Psoas muscle (tissue), 7 donors: ENCODE measurements at regions not wholly inside any gene's neighbourhood (a gene's known extent, or its start where the extent isn't known, plus 50 kb on each side); places are given as distances from the start of the nearest gene placed in this dataset.

Experiments
- ATAC-seq, 4 donors: fragments of 200-7000 bp; cut with Tn5 transposase; one replicate each; pipeline ENCODE4 v1.9.1; 2020; ENCODE audit warnings: moderate library complexity in 3 of 4, mild to moderate bottlenecking in 2 of 4
- DNase-seq, 2 donors: peaks; one replicate each; pipeline ENCODE4 v3.0.0-alpha.2; 2020
- H3K27ac ChIP-seq: fragments of 200-600 bp; one replicate; pipeline ENCODE4 v1.8.0; 2022
- H3K27me3 ChIP-seq, 3 donors: fragments of 200-600 bp in 1 of 3; one replicate each; pipeline versions ENCODE4 v1.6.1 to v1.8.0; 2013 to 2022; ENCODE audit warnings: low read length in 2 of 3, mild to moderate bottlenecking in 2 of 3, moderate library complexity in 1 of 3; ENCODE audit not compliant: insufficient read depth in 3 of 3
- H3K36me3 ChIP-seq, 2 donors: fragments of 200-600 bp in 1 of 2; one replicate each; pipeline versions ENCODE4 v1.6.1 to v1.8.0; 2013 to 2022; ENCODE audit warnings: low read depth in 1 of 2, mild to moderate bottlenecking in 1 of 2, moderate library complexity in 1 of 2; ENCODE audit not compliant: insufficient read depth in 1 of 2
- H3K4me1 ChIP-seq: fragments of 200-600 bp; one replicate; pipeline ENCODE4 v1.8.0; 2022
- H3K4me3 ChIP-seq: fragments of 200-600 bp; one replicate; pipeline ENCODE4 v1.8.0; 2022; ENCODE audit warnings: mild to moderate bottlenecking
- H3K9me3 ChIP-seq: fragments of 200-600 bp; one replicate; pipeline ENCODE4 v1.8.0; 2022
- WGBS, 3 donors: extraction: QIAGEN DNeasy Blood & Tissue Kit; methylation state at CpG; one replicate each; pipeline versions ENCODE4 v1.1.6 to v1.1.7; 2013; 5-methylcytosine and 5-hydroxymethylcytosine counted together
- intact Hi-C, 2 donors: fragments of 100-400 bp; cut with DNase I; formaldehyde crosslinking; loops; one replicate each; pipeline versions ENCODE4 v1.11.0 to v1.14.2; 2022
- TF ChIP-seq, protein P1 (sequence below): fragments of 200-600 bp; IDR thresholded peaks from one replicate; pipeline ENCODE4 v1.8.0; 2022; ENCODE audit warnings: antibody characterized with exemption
- donor health status: healthy with polysubstance abuse.
- donor health status: DM: no; HTN: no; CAD: no; lungs with moderate emphysema.
- donor health status: Bipolar disorder and iron deficiency.
- donor health status: healthy.
- donor health status: DM: yes; HTN: yes; CAD: no.
- donor health status: DM: no; HTN: no; CAD: no.
- donor health status: DM: yes; HTN: yes; CAD: no.

DNA sequence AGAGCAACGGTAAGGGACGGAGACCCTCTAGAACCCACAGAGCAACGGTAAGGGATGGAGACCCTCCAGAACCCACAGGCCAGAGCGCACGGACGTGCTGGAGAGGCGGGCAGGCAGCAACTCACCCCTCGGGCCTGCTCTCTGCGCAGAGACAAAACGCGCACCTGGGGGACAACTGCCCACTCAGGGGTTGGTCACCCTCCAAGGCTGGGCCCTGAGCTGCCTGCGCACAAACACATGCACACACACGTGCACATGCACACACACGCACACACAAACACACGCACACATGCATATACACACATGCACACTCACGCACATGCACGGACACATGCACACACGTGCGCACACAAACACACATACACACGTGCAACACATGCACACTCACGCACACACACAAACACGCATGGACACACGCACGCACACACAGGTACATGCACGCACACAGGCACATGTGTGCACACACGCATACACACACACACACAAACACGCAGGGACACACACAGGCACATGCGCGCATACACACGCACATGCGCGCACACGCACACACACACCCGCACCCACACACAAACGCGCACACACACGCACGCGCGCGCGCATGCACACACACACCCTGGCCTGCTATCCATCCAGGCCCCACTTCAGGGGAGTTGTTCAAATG is 88.3 kb downstream of the NCOR2 start:
- DNase-seq (peak in 1 of 2 donors; percentile 3), ATAC-seq (no peak)
- Histone ChIP-seq H3K36me3 (peaks cover 0 to 46% of the 10 kb centered on the region in 2 donors), H3K9me3 (no peaks in the 10 kb centered on the region), H3K27ac (no peak overlapping the region), H3K4me3 (no peak overlapping the region), H3K4me1 (peaks cover 34% of the 10 kb centered on the region), H3K27me3 (no peaks in the 10 kb centered on the region)
- WGBS, 3 donors = 90 to 96% (median 93%) methylated on average over 41 to 42 of the region's 42 CpGs
- intact Hi-C loops = no loop called here
- TF ChIP-seq, protein P1, sequence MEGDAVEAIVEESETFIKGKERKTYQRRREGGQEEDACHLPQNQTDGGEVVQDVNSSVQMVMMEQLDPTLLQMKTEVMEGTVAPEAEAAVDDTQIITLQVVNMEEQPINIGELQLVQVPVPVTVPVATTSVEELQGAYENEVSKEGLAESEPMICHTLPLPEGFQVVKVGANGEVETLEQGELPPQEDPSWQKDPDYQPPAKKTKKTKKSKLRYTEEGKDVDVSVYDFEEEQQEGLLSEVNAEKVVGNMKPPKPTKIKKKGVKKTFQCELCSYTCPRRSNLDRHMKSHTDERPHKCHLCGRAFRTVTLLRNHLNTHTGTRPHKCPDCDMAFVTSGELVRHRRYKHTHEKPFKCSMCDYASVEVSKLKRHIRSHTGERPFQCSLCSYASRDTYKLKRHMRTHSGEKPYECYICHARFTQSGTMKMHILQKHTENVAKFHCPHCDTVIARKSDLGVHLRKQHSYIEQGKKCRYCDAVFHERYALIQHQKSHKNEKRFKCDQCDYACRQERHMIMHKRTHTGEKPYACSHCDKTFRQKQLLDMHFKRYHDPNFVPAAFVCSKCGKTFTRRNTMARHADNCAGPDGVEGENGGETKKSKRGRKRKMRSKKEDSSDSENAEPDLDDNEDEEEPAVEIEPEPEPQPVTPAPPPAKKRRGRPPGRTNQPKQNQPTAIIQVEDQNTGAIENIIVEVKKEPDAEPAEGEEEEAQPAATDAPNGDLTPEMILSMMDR = no peak

DNA sequence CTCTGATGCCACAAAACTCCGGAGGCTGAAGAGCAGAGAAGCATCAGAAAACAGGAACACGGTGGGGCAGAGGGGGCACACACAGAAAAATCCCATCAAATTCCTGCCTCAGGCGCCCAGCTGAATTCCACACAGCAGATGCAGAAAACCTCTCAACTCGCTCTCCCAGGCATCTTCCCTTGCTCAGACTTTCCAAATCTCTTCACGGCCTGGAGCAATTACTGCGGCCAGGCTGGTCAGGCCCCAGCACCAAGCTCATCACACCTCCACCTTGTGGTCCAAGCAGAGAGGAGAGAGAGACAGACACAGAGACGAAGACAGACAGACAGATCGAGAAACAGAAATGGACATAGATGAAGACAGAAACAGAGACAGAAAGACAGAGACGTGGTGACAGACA is 89.0 kb downstream of the NCOR2 start:
- Histone ChIP-seq H3K4me1 (peaks cover 34% of the 10 kb centered on the region), H3K4me3 (no peak overlapping the region), H3K9me3 (no peaks in the 10 kb centered on the region), H3K27me3 (no peaks in the 10 kb centered on the region), H3K27ac (no peak overlapping the region), H3K36me3 (peaks cover 0 to 39% of the 10 kb centered on the region in 2 donors)
- no peak for DNase-seq
- intact Hi-C loops = no loop called here
- ATAC-seq = no peak
- WGBS, 3 donors = 73 to 79% (median 74%) methylated on average over 9 of the region's 9 CpGs
- TF ChIP-seq, protein P1 = no peak

DNA sequence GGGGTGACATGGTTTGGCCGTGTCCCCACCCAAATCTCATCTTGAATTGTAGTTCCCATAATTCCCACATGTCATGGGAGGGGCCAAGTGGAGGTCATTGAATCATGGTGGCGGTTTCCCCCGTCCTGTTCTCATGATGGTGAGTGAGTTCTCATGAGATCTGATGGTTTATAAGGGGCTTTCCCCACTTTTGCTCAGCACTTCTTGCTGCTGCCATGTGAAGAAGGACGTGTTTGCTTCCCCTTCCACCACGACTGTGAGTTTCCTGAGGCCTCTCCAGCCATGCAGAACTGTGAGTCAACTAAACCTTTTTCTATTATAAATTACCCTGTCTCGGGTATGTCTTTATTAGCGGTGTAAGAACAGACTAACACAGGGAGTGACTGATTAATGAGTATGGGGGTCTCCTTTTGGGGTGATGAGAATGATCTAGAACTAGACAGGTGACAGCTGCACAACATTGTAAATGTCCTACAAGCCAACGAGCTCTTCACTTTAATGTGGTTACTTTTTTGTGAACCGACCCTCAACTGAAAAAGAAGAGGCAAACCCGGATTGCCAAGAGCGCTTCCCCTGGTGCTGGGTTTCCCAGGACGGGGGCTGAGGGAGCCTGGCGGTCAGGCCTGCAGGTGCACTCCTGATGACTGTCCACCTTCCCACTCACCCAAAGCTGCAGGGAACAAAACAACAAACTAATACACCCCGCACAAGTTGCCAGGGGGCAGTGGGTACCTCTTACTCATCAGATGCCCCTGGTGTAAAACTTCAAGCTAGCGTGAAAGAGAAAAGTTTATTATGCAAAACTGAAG is 90.1 kb downstream of the NCOR2 start:
- no peak overlapping the region for H3K27ac ChIP-seq

DNA sequence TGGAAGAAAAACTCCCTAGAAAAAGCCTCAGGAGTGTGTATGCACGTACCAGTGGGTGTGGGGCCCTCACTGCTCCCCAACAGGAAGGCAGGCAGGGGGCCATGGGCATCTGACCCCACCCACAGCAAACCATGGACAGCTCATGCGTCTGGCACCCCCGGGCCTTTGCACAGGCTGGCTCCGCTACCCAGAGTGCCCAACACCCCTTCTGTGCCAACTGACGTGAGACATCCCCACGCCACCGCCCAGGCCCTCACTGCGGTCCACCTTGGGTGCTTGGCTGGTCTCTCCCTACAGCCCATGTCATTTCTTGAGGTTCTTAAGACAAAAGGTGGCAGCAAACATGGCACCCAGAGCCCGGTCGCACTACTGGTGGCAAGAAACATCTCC is 91.4 kb downstream of the NCOR2 start:
- no peaks in the 10 kb centered on the region for H3K9me3 ChIP-seq
- peaks cover 0 to 50% of the 10 kb centered on the region in 2 donors for H3K36me3 ChIP-seq
- H3K27me3 ChIP-seq = no peaks in the 10 kb centered on the region
- 91 to 92% (median 91%) methylated on average over 10 of the region's 10 CpGs for WGBS, 3 donors
- H3K27ac ChIP-seq = no peak overlapping the region
- peaks cover 27% of the 10 kb centered on the region for H3K4me1 ChIP-seq
- H3K4me3 ChIP-seq = no peak overlapping the region
- intact Hi-C loops = no loop called here
- no peak for ATAC-seq
- TF ChIP-seq, protein P1 = no peak
- DNase-seq = peak in 1 of 2 donors; percentile 50

More for the DNA sequence above, 90.1 kb downstream of the NCOR2 start:
- Histone ChIP-seq H3K4me1 (peaks cover 34% of the 10 kb centered on the region), H3K36me3 (peaks cover 0 to 39% of the 10 kb centered on the region in 2 donors), H3K9me3 (no peaks in the 10 kb centered on the region), H3K27me3 (no peaks in the 10 kb centered on the region), H3K4me3 (no peak overlapping the region)
- intact Hi-C loops = no loop called here
- ATAC-seq (no peak), DNase-seq (no peak)
- WGBS, 3 donors = 77 to 81% (median 80%) methylated on average over 15 of the region's 15 CpGs
- TF ChIP-seq, protein P1 = no peak
